Endothelial cell of umbilical vein (primary cell): ENCODE measurements at regions not wholly inside any gene's neighbourhood (a gene's known extent, or its start where the extent isn't known, plus 50 kb on each side); places are given as distances from the start of the nearest gene placed in this dataset.

Source experiments
- BruUV-seq: library from RNA; stranded (reverse); fragments of 400-500 nt; replicated peaks from 2 replicates; lab custom pipeline; 2021; lab: Mats Ljungman, UMichigan
- CTCF ChIA-PET: fragments of 300-600, 350-600 bp; sonication (Branson Sonifier 250); formaldehyde crosslinking; loops from one replicate; lab custom pipeline; 2021; ENCODE audit warnings: antibody characterized with exemption, inconsistent platforms; lab: Charles Lee
- POLR2A ChIA-PET: fragments of 300-600, 350-600 bp; sonication (Branson Sonifier 250); formaldehyde crosslinking; loops from one replicate; lab custom pipeline; 2021; ENCODE audit warnings: antibody characterized with exemption, inconsistent platforms; lab: Charles Lee
- DNase-seq: peaks from one replicate; pipeline ENCODE4 v3.0.0-alpha.2; 2011; ENCODE audit warnings: low read depth, low spot score
- FAIRE-seq: peaks from 2 replicates; lab custom pipeline; 2011; peaks lifted over from hg19 to GRCh38; lab: Jason Lieb, UNC
- H2AFZ ChIP-seq: 2 replicates; pipeline ENCODE4 v1.6.0; 2012; ENCODE audit warnings: low read depth, low read length, control low read depth, inconsistent platforms
- H3K27ac ChIP-seq: 2 replicates; pipeline ENCODE4 v1.5.1; 2011; ENCODE audit warnings: low read depth, mild to moderate bottlenecking, control low read depth, low read length, moderate library complexity; ENCODE audit not compliant: insufficient read depth
- H3K27me3 ChIP-seq, 2 experiments: 2 replicates each; pipeline versions ENCODE4 v1.6.0 to v1.6.1; 2011; ENCODE audit warnings: low read length in 2 of 2, mixed read lengths in 1 of 2; ENCODE audit not compliant: control insufficient read depth in 2 of 2, insufficient read depth in 2 of 2
- H3K36me3 ChIP-seq, 2 experiments: 2 replicates in 1 of 2; 3 replicates in 1 of 2; pipeline ENCODE4 v1.5.1; 2011; ENCODE audit warnings: low read length in 2 of 2, mild to moderate bottlenecking in 1 of 2, moderate library complexity in 1 of 2; ENCODE audit not compliant: control insufficient read depth in 2 of 2, insufficient read depth in 2 of 2; ENCODE audit errors: extremely low read depth in 1 of 2
- H3K4me1 ChIP-seq: 3 replicates; pipeline ENCODE4 v1.5.1; 2011; ENCODE audit warnings: mild to moderate bottlenecking, low read length; ENCODE audit not compliant: control insufficient read depth, insufficient read depth; ENCODE audit errors: extremely low read depth
- H3K4me2 ChIP-seq: 2 replicates; pipeline ENCODE4 v1.6.1; 2011; ENCODE audit warnings: low read length, control low read depth, mixed read lengths; ENCODE audit not compliant: insufficient read depth
- H3K4me3 ChIP-seq, 3 experiments: fragments of 200-600 bp in 1 of 3; sonication (generic), shearing (Covaris generic) in 1 of 3; replicated peaks in 1 of 3; 2 replicates each; pipeline ENCODE4 v1.5.1; 2011 to 2016; ENCODE audit warnings: control low read depth in 3 of 3, low read length in 3 of 3, mild to moderate bottlenecking in 2 of 3, inconsistent platforms in 1 of 3, low read depth in 1 of 3, moderate library complexity in 1 of 3; ENCODE audit not compliant: insufficient read depth in 1 of 3
- H3K79me2 ChIP-seq: 2 replicates; pipeline ENCODE4 v1.6.0; 2012; ENCODE audit warnings: low read length, inconsistent platforms; ENCODE audit not compliant: control insufficient read depth, insufficient read depth
- H3K9ac ChIP-seq: replicated peaks from 2 replicates; pipeline ENCODE3; 2011; ENCODE audit warnings: low read length, control low read depth; ENCODE audit not compliant: insufficient read depth; ENCODE audit errors: extremely low read depth
- H3K9me1 ChIP-seq: replicated peaks from 3 replicates; pipeline ENCODE4 v1.6.0; 2011; ENCODE audit warnings: mild to moderate bottlenecking, low read length; ENCODE audit not compliant: control insufficient read depth, insufficient read depth; ENCODE audit errors: extremely low read depth
- H3K9me3 ChIP-seq: replicated peaks from 2 replicates; pipeline ENCODE4 v1.5.1; 2012; ENCODE audit warnings: low read length, inconsistent platforms; ENCODE audit not compliant: control insufficient read depth, insufficient read depth
- H4K20me1 ChIP-seq: replicated peaks from 2 replicates; pipeline ENCODE3; 2011; ENCODE audit warnings: mild to moderate bottlenecking, low read length; ENCODE audit not compliant: control insufficient read depth, insufficient read depth; ENCODE audit errors: extremely low read depth
- EZH2 ChIP-seq: IDR thresholded peaks from 2 replicates; pipeline ENCODE4 v1.6.1; 2012; ENCODE audit warnings: borderline replicate concordance, low read depth, mild to moderate bottlenecking, moderate library complexity, low read length, inconsistent platforms; ENCODE audit not compliant: severe bottlenecking
- FOS ChIP-seq: IDR thresholded peaks from 2 replicates; pipeline ENCODE4 v1.6.1; 2011; ENCODE audit warnings: mild to moderate bottlenecking, low read length, moderate library complexity, borderline replicate concordance; ENCODE audit not compliant: insufficient read depth
- GATA2 ChIP-seq: IDR thresholded peaks from 2 replicates; pipeline ENCODE4 v1.7.0; 2011; ENCODE audit warnings: low read depth, mild to moderate bottlenecking, moderate library complexity, mixed read lengths, low read length; ENCODE audit not compliant: insufficient read length, insufficient read depth
- JUN ChIP-seq: IDR thresholded peaks from 2 replicates; pipeline ENCODE4 v1.6.1; 2011; ENCODE audit warnings: borderline replicate concordance, low read depth; ENCODE audit not compliant: insufficient read length, insufficient read depth
- MAX ChIP-seq: IDR thresholded peaks from 2 replicates; pipeline ENCODE4 v1.6.1; 2011; ENCODE audit not compliant: insufficient read depth, insufficient read length
- MYC ChIP-seq: IDR thresholded peaks from one replicate; pipeline ENCODE4 v1.6.1; 2011; ENCODE audit warnings: mild to moderate bottlenecking, low read depth, low read length
- POLR2A ChIP-seq: IDR thresholded peaks from 2 replicates; pipeline ENCODE4 v1.6.1; 2012; ENCODE audit warnings: low read depth, mild to moderate bottlenecking, control low read depth, low read length
- POLR2AphosphoS5 ChIP-seq: IDR thresholded peaks from 2 replicates; pipeline ENCODE4 v1.6.1; 2012; ENCODE audit warnings: low read depth, mild to moderate bottlenecking, control low read depth, low read length, moderate library complexity; ENCODE audit not compliant: insufficient read depth
- dilution Hi-C: fragments of 300-500 bp; cut with MboI; formaldehyde crosslinking; loops from one replicate; pipeline ENCODE4 v1.15.0; 2019; ENCODE audit warnings: low sequenced_read_pairs; ENCODE audit not compliant: extremely low pct_ligation_motif_present
- intact Hi-C: fragments of 100-400 bp; cut with micrococcal nuclease; formaldehyde crosslinking; loops from one replicate; pipeline ENCODE4 v1.10.0; 2022
- TF ChIP-seq, protein P1 (sequence below), 2 donors: IDR thresholded peaks; 1 replicate in 1 of 2; 2 replicates in 1 of 2; pipeline ENCODE4 v1.5.1; 2011; ENCODE audit warnings: low read length in 2 of 2, mild to moderate bottlenecking in 2 of 2, moderate library complexity in 2 of 2, control low read depth in 1 of 2, inconsistent platforms in 1 of 2, low read depth in 1 of 2; ENCODE audit not compliant: insufficient read depth in 1 of 2; ENCODE audit errors: extremely low read depth in 1 of 2

GRCh38 chr6:11412011-11412424, 125.5 kb upstream of the TMEM170B start:
- Histone ChIP-seq H3K27me3 (no peaks in the 10 kb centered on the region), H3K4me1 (peaks cover 30% of the 10 kb centered on the region), H3K4me2 (no peak overlapping the region), H3K9ac (no peak overlapping the region), H3K9me1 (no peaks in the 10 kb centered on the region), H3K9me3 (no peaks in the 10 kb centered on the region), H3K27ac (no peak overlapping the region), H4K20me1 (no peaks in the 10 kb centered on the region), H3K36me3 (no peaks in the 10 kb centered on the region), H2AFZ (no peak overlapping the region), H3K79me2 (no peaks in the 10 kb centered on the region), H3K4me3 (no peak overlapping the region)
- ChIA-PET POLR2A (no interaction called here), CTCF (interaction anchor here (1.2 kb wide), 1 partner anchor 85 kb away, joined by 3 read pairs; no protein-coding TSS in a partner anchor)
- intact Hi-C loops: loop anchor here (5.0 kb wide), 1 partner anchor 180 kb away; the partner anchor contains the start of gene NEDD9
- BruUV-seq: no TSS peak
- dilution Hi-C loops: no loop called here
- DNase-seq: no peak
- no peak for FAIRE-seq
- TF ChIP-seq, protein P1, sequence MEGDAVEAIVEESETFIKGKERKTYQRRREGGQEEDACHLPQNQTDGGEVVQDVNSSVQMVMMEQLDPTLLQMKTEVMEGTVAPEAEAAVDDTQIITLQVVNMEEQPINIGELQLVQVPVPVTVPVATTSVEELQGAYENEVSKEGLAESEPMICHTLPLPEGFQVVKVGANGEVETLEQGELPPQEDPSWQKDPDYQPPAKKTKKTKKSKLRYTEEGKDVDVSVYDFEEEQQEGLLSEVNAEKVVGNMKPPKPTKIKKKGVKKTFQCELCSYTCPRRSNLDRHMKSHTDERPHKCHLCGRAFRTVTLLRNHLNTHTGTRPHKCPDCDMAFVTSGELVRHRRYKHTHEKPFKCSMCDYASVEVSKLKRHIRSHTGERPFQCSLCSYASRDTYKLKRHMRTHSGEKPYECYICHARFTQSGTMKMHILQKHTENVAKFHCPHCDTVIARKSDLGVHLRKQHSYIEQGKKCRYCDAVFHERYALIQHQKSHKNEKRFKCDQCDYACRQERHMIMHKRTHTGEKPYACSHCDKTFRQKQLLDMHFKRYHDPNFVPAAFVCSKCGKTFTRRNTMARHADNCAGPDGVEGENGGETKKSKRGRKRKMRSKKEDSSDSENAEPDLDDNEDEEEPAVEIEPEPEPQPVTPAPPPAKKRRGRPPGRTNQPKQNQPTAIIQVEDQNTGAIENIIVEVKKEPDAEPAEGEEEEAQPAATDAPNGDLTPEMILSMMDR (IDR thresholded peaks at IDR 0.05; ENCODE audit: extremely low read depth in 1 of 2, insufficient read depth in 1 of 2, low read depth in 1 of 2, low read length in 2 of 2): no peak
- TF ChIP-seq GATA2 (peak; percentile 23), MYC (no peak), POLR2A (no peak)

GRCh38 chr6:11411593-11411992, 126.0 kb upstream of the TMEM170B start:
- Histone ChIP-seq H3K27ac (no peak overlapping the region), H3K9me1 (no peaks in the 10 kb centered on the region), H3K9ac (no peak overlapping the region), H3K9me3 (no peaks in the 10 kb centered on the region), H3K27me3 (no peaks in the 10 kb centered on the region), H3K4me1 (peaks cover 30% of the 10 kb centered on the region), H3K4me2 (no peak overlapping the region), H3K79me2 (no peaks in the 10 kb centered on the region), H4K20me1 (no peaks in the 10 kb centered on the region), H2AFZ (no peak overlapping the region), H3K4me3 (no peak overlapping the region), H3K36me3 (no peaks in the 10 kb centered on the region)
- BruUV-seq: no TSS peak
- dilution Hi-C loops: no loop called here
- CTCF ChIA-PET: interaction anchor here (1.0 to 1.1 kb wide), 2 partner anchors 13 to 96 kb away, joined by 3 read pairs; no protein-coding TSS in a partner anchor
- no peak for DNase-seq
- intact Hi-C loops: loop anchor here (1.0 to 5.0 kb wide), 4 partner anchors 41 to 179 kb away; partner anchors contain the start of gene NEDD9
- no peak for TF ChIP-seq FOS
- no peak for TF ChIP-seq MAX
- TF ChIP-seq, protein P1 (IDR thresholded peaks at IDR 0.05; ENCODE audit: extremely low read depth in 1 of 2, insufficient read depth in 1 of 2, low read depth in 1 of 2, low read length in 2 of 2): no peak
- TF ChIP-seq MYC: no peak
- no peak for TF ChIP-seq JUN
- TF ChIP-seq GATA2: no peak
- TF ChIP-seq POLR2AphosphoS5: no peak
- TF ChIP-seq POLR2A: no peak
- TF ChIP-seq EZH2: no peak
- no peak for FAIRE-seq
- POLR2A ChIA-PET: no interaction called here
